GM18951 (cell line): ENCODE measurements at regions not wholly inside any gene's neighbourhood (a gene's known extent, or its start where the extent isn't known, plus 50 kb on each side); places are given as distances from the start of the nearest gene placed in this dataset.

Source experiments
- POLR2A ChIP-seq: IDR thresholded peaks from 4 replicates; pipeline ENCODE4 v1.6.1; 2011; ENCODE audit warnings: mild to moderate bottlenecking; ENCODE audit not compliant: insufficient read length, insufficient read depth; ENCODE audit errors: extremely low read depth
- in situ Hi-C: fragments of 300-500 bp; cut with MboI; formaldehyde crosslinking; loops from one replicate; pipeline ENCODE4 v1.12.0; 2022; ENCODE audit warnings: low sequenced_read_pairs, mixed read lengths, inconsistent platforms; ENCODE audit not compliant: unreplicated experiment

- TF ChIP-seq POLR2A: no peak
Measured at GRCh38 chr5:167794121-167794520, 497.3 kb upstream of the WWC1 start.

GRCh38 chr5:167796672-167797071 is 494.8 kb upstream of the WWC1 start:
- in situ Hi-C loops: no loop called here
- TF ChIP-seq POLR2A: no peak

More at GRCh38 chr5:167794121-167794520, 497.3 kb upstream of the WWC1 start:
- in situ Hi-C loops: no loop called here

GRCh38 chr5:167797933-167798332 is 493.5 kb upstream of the WWC1 start:
- in situ Hi-C loops: no loop called here
- no peak for TF ChIP-seq POLR2A

GRCh38 chr5:167798448-167798847 is 493.0 kb upstream of the WWC1 start:
- in situ Hi-C loops: no loop called here
- TF ChIP-seq POLR2A: no peak

- no peak for TF ChIP-seq POLR2A
- in situ Hi-C loops: no loop called here
Measured at GRCh38 chr5:167800427-167800826, 491.0 kb upstream of the WWC1 start.

- in situ Hi-C loops: no loop called here
- no peak for TF ChIP-seq POLR2A
Measured at GRCh38 chr5:167801999-167802398, 489.4 kb upstream of the WWC1 start.

- in situ Hi-C loops: no loop called here
- TF ChIP-seq POLR2A: no peak
Measured at GRCh38 chr5:167802755-167803431, 488.6 kb upstream of the WWC1 start.

- in situ Hi-C loops: no loop called here
- TF ChIP-seq POLR2A: no peak
Measured at GRCh38 chr5:167804512-167805220, 486.8 kb upstream of the WWC1 start.

- in situ Hi-C loops: no loop called here
- no peak for TF ChIP-seq POLR2A
Measured at GRCh38 chr5:167810573-167810972, 480.9 kb upstream of the WWC1 start.

GRCh38 chr5:167812871-167813270 is 478.6 kb upstream of the WWC1 start:
- TF ChIP-seq POLR2A: no peak
- in situ Hi-C loops: no loop called here

- no peak for TF ChIP-seq POLR2A
- in situ Hi-C loops: no loop called here
Measured at GRCh38 chr5:167813389-167813788, 478.1 kb upstream of the WWC1 start.

- in situ Hi-C loops: no loop called here
- no peak for TF ChIP-seq POLR2A
Measured at GRCh38 chr5:167814040-167814439, 477.4 kb upstream of the WWC1 start.

GRCh38 chr5:167814828-167815227 is 476.6 kb upstream of the WWC1 start:
- no peak for TF ChIP-seq POLR2A
- in situ Hi-C loops: no loop called here

- in situ Hi-C loops: no loop called here
- no peak for TF ChIP-seq POLR2A
Measured at GRCh38 chr5:167816354-167816753, 475.1 kb upstream of the WWC1 start.
